ENCODE measurements at regions not wholly inside any gene's neighbourhood (a gene's known extent, or its start where the extent isn't known, plus 50 kb on each side); places are given as distances from the start of the nearest gene placed in this dataset.

DNA sequence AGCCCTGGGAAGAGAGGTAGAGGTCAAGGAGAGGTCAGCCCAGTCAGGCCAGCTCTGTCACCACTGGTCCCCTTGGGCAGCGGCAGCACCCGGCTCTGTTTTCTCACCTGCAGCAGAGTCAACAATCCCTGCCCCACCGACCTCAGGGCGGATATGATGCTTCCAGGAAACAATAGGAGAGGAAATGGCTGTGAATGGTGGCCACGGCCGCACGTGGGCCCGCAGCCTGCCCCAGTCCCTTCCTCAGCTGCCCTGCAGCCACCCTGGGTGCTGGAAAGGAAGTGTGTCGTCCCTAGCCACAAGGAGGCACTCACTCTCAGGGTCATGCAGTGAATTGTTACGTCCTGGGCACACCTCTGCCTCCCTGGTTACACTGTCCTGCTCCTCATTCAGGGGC is 92.5 kb upstream of the ENPP6 start (continued):
- no peak for TF ChIP-seq BACH1 (IDR thresholded peaks at IDR 0.05; ENCODE audit: low read length)
- TF ChIP-seq HDAC6 (IDR thresholded peaks at IDR 0.05; ENCODE audit: low read depth, low read length): no peak
- TF ChIP-seq JUND (IDR thresholded peaks at IDR 0.05; ENCODE audit: low read length): no peak
- TF ChIP-seq NANOG (IDR thresholded peaks at IDR 0.05; ENCODE audit: insufficient read depth, low read depth, low read length, poor library complexity, severe bottlenecking): no peak
